NT2/D1 (cell line): ENCODE measurements at regions not wholly inside any gene's neighbourhood (a gene's known extent, or its start where the extent isn't known, plus 50 kb on each side); places are given as distances from the start of the nearest gene placed in this dataset.

Experiments used
- SUZ12 ChIP-seq: IDR thresholded peaks from 2 replicates; pipeline ENCODE4 v1.6.1; 2011; ENCODE audit not compliant: insufficient read length, insufficient read depth; ENCODE audit errors: extremely low read depth
- YY1 ChIP-seq: IDR thresholded peaks from 2 replicates; pipeline ENCODE4 v1.6.1; 2011; ENCODE audit not compliant: insufficient read length, insufficient read depth
- ZNF274 ChIP-seq: IDR thresholded peaks from 2 replicates; pipeline ENCODE4 v1.6.1; 2011; ENCODE audit warnings: mild to moderate bottlenecking, low read depth, low read length

- TF ChIP-seq SUZ12 (no peak), YY1 (no peak), ZNF274 (no peak)
Measured at GRCh38 chr10:123266971-123267370, 112.8 kb downstream of the BUB3 start.
